NCI-H2227 (cell line): ENCODE measurements at regions not wholly inside any gene's neighbourhood (a gene's known extent, or its start where the extent isn't known, plus 50 kb on each side); places are given as distances from the start of the nearest gene placed in this dataset.
"Not testable (repeated sequence)": the region's sequence is repeated elsewhere in the genome, so short reads cannot be mapped to it uniquely, and the experiment has no call there.

Source experiments
- DNase-seq: peaks from one replicate; lab custom pipeline; 2025; ENCODE audit not compliant: unreplicated experiment; lab: John Stamatoyannopoulos, UW

GRCh38 chr9:10818206-10818605 lies 205.4 kb upstream of the PTPRD start:
- no peak for DNase-seq

GRCh38 chr9:10835791-10836463 lies 223.1 kb upstream of the PTPRD start:
- DNase-seq: no peak

- no peak for DNase-seq
Observed at GRCh38 chr9:10843151-10843550, 230.3 kb upstream of the PTPRD start.

GRCh38 chr9:10855847-10856246 lies 243.0 kb upstream of the PTPRD start:
- no peak for DNase-seq

GRCh38 chr9:10858817-10859216 lies 246.0 kb upstream of the PTPRD start:
- no peak for DNase-seq

- DNase-seq: no peak
Observed at GRCh38 chr9:10863476-10863875, 250.7 kb upstream of the PTPRD start.

GRCh38 chr9:10867194-10867593 lies 254.4 kb upstream of the PTPRD start:
- DNase-seq: no peak

GRCh38 chr9:10869687-10870086 lies 256.9 kb upstream of the PTPRD start:
- DNase-seq: no peak

GRCh38 chr9:10873999-10874398 lies 261.2 kb upstream of the PTPRD start:
- no peak for DNase-seq

- no peak for DNase-seq
Observed at GRCh38 chr9:10875752-10876151, 262.9 kb upstream of the PTPRD start.

- no peak for DNase-seq
Observed at GRCh38 chr9:10876333-10876732, 263.5 kb upstream of the PTPRD start.

- not testable (repeated sequence) for DNase-seq
Observed at GRCh38 chr9:10890266-10890665, 277.5 kb upstream of the PTPRD start.

GRCh38 chr9:10899509-10899908 lies 286.7 kb upstream of the PTPRD start:
- no peak for DNase-seq

- DNase-seq: no peak
Observed at GRCh38 chr9:10903969-10904368, 291.2 kb upstream of the PTPRD start.

- no peak for DNase-seq
Observed at GRCh38 chr9:10910779-10911178, 298.0 kb upstream of the PTPRD start.

GRCh38 chr9:10911373-10911772 lies 298.6 kb upstream of the PTPRD start:
- no peak for DNase-seq

- DNase-seq: no peak
Observed at GRCh38 chr9:10917001-10917400, 304.2 kb upstream of the PTPRD start.

GRCh38 chr9:10921671-10922070 lies 308.9 kb upstream of the PTPRD start:
- no peak for DNase-seq

- DNase-seq: no peak
Observed at GRCh38 chr9:10925896-10926295, 313.1 kb upstream of the PTPRD start.

- no peak for DNase-seq
Observed at GRCh38 chr9:10928372-10928771, 315.6 kb upstream of the PTPRD start.

GRCh38 chr9:10930081-10930480 lies 317.3 kb upstream of the PTPRD start:
- no peak for DNase-seq

GRCh38 chr9:10946676-10947410 lies 334.0 kb upstream of the PTPRD start:
- no peak for DNase-seq

GRCh38 chr9:10957878-10958277 lies 345.1 kb upstream of the PTPRD start:
- DNase-seq: no peak
